ENCODE measurements at regions not wholly inside any gene's neighbourhood (a gene's known extent, or its start where the extent isn't known, plus 50 kb on each side); places are given as distances from the start of the nearest gene placed in this dataset.

GRCh38 chr4:148795156-148795864 is 353.1 kb upstream of the NR3C2 start:
- ATAC-seq (no peak), DNase-seq (peak; percentile 19)
- intact Hi-C loops (cut with micrococcal nuclease): no loop called here
- no peak overlapping the region for H2AFZ ChIP-seq (ENCODE audit: low read length)
- H3K9me3 ChIP-seq (ENCODE audit: low read length): no peaks in the 10 kb centered on the region
- POLR2A ChIA-PET (ENCODE audit: unreplicated experiment): no interaction called here
- CTCF ChIA-PET: no interaction called here
- H3K27ac ChIP-seq (ENCODE audit: low read length): no peak overlapping the region
- no peaks in the 10 kb centered on the region for H3K79me2 ChIP-seq (ENCODE audit: low read length)
- H3F3A ChIP-seq (ENCODE audit: low read length, unreplicated experiment): no peaks in the 10 kb centered on the region
- no TSS peak for BruUV-seq (replicated peaks)
- no peak overlapping the region for H3K9ac ChIP-seq (ENCODE audit: low read length)
- H4K20me1 ChIP-seq (ENCODE audit: low read length): no peaks in the 10 kb centered on the region
- no peak overlapping the region for H3K4me3 ChIP-seq (ENCODE audit: low read length)
- no peak for TF ChIP-seq EZH2 (IDR thresholded peaks at IDR 0.05; ENCODE audit: low read length, unreplicated experiment)
- TF ChIP-seq CTCF (conservative IDR thresholded peaks at IDR 0.05; ENCODE audit: low read depth, low read length): no peak
- no peak for TF ChIP-seq EZH2phosphoT487 (IDR thresholded peaks at IDR 0.05; ENCODE audit: borderline replicate concordance, low read length)
- no peaks in the 10 kb centered on the region for H3K36me3 ChIP-seq (ENCODE audit: low read depth, low read length)
- H3K9me2 ChIP-seq (replicated peaks; ENCODE audit: low read length): no peaks in the 10 kb centered on the region
- H3K4me1 ChIP-seq (ENCODE audit: insufficient read depth, low read length): peaks cover 11% of the 10 kb centered on the region
- no peak overlapping the region for H3K4me2 ChIP-seq (ENCODE audit: low read length)
- no peaks in the 10 kb centered on the region for H3K27me3 ChIP-seq (ENCODE audit: low read length)

- intact Hi-C loops (cut with micrococcal nuclease): no loop called here
- peaks cover 18% of the 10 kb centered on the region for H3K4me1 ChIP-seq (ENCODE audit: insufficient read depth, low read length)
- CTCF ChIA-PET: no interaction called here
- BruUV-seq (replicated peaks): no TSS peak
- ATAC-seq (no peak), DNase-seq (no peak)
- no peaks in the 10 kb centered on the region for H3K9me3 ChIP-seq (ENCODE audit: low read length)
- no peaks in the 10 kb centered on the region for H4K20me1 ChIP-seq (ENCODE audit: low read length)
- no peak overlapping the region for H3K4me2 ChIP-seq (ENCODE audit: low read length)
- H3K9ac ChIP-seq (ENCODE audit: low read length): no peak overlapping the region
- no peaks in the 10 kb centered on the region for H3K9me2 ChIP-seq (replicated peaks; ENCODE audit: low read length)
- no peaks in the 10 kb centered on the region for H3K36me3 ChIP-seq (ENCODE audit: low read depth, low read length)
- H2AFZ ChIP-seq (ENCODE audit: low read length): no peak overlapping the region
- POLR2A ChIA-PET (ENCODE audit: unreplicated experiment): no interaction called here
- H3F3A ChIP-seq (ENCODE audit: low read length, unreplicated experiment): no peaks in the 10 kb centered on the region
- H3K79me2 ChIP-seq (ENCODE audit: low read length): no peaks in the 10 kb centered on the region
- H3K4me3 ChIP-seq (ENCODE audit: low read length): no peak overlapping the region
- TF ChIP-seq CTCF (conservative IDR thresholded peaks at IDR 0.05; ENCODE audit: low read depth, low read length): no peak
- no peak for TF ChIP-seq EZH2phosphoT487 (IDR thresholded peaks at IDR 0.05; ENCODE audit: borderline replicate concordance, low read length)
- TF ChIP-seq EZH2 (IDR thresholded peaks at IDR 0.05; ENCODE audit: low read length, unreplicated experiment): no peak
- H3K27ac ChIP-seq (ENCODE audit: low read length): no peak overlapping the region
- H3K27me3 ChIP-seq (ENCODE audit: low read length): no peaks in the 10 kb centered on the region
These were observed 351.0 kb upstream of the NR3C2 start for GRCh38 chr4:148793221-148793620.

GRCh38 chr4:148790691-148791090 is 348.5 kb upstream of the NR3C2 start:
- ChIA-PET POLR2A (ENCODE audit: unreplicated experiment) (no interaction called here), CTCF (no interaction called here)
- TF ChIP-seq CTCF (conservative IDR thresholded peaks at IDR 0.05; ENCODE audit: low read depth, low read length) (no peak), EZH2 (IDR thresholded peaks at IDR 0.05; ENCODE audit: low read length, unreplicated experiment) (no peak), EZH2phosphoT487 (IDR thresholded peaks at IDR 0.05; ENCODE audit: borderline replicate concordance, low read length) (no peak)
- intact Hi-C loops (cut with micrococcal nuclease): no loop called here
- H3K9me2 ChIP-seq (replicated peaks; ENCODE audit: low read length): no peaks in the 10 kb centered on the region
- no peak overlapping the region for H2AFZ ChIP-seq (ENCODE audit: low read length)
- ATAC-seq: no peak
- H3K4me2 ChIP-seq (ENCODE audit: low read length): no peak overlapping the region
- DNase-seq: peak; percentile 40
- H3K4me3 ChIP-seq (ENCODE audit: low read length): no peak overlapping the region
- H3K27me3 ChIP-seq (ENCODE audit: low read length): no peaks in the 10 kb centered on the region
- no peaks in the 10 kb centered on the region for H3K36me3 ChIP-seq (ENCODE audit: low read depth, low read length)
- no peaks in the 10 kb centered on the region for H4K20me1 ChIP-seq (ENCODE audit: low read length)
- H3K27ac ChIP-seq (ENCODE audit: low read length): no peak overlapping the region
- no peaks in the 10 kb centered on the region for H3K79me2 ChIP-seq (ENCODE audit: low read length)
- no peak overlapping the region for H3K9ac ChIP-seq (ENCODE audit: low read length)
- peaks cover 37% of the 10 kb centered on the region for H3K4me1 ChIP-seq (ENCODE audit: insufficient read depth, low read length)
- no TSS peak for BruUV-seq (replicated peaks)
- no peaks in the 10 kb centered on the region for H3K9me3 ChIP-seq (ENCODE audit: low read length)
- H3F3A ChIP-seq (ENCODE audit: low read length, unreplicated experiment): no peaks in the 10 kb centered on the region

Measured in PC-3 (cell line).